A673 (cell line): ENCODE measurements at regions not wholly inside any gene's neighbourhood (a gene's known extent, or its start where the extent isn't known, plus 50 kb on each side); places are given as distances from the start of the nearest gene placed in this dataset.

Experiments used
- BruUV-seq: library from RNA; stranded (reverse); fragments of 400-500 nt; replicated peaks from 2 replicates; lab custom pipeline; 2021; lab: Mats Ljungman, UMichigan
- CTCF ChIA-PET: fragments of 300-600 bp; sonication (Branson Sonifier 250); formaldehyde crosslinking; loops from one replicate; lab custom pipeline; 2022; ENCODE audit warnings: antibody characterized with exemption; lab: Charles Lee
- POLR2A ChIA-PET: fragments of 300-600 bp; sonication (Branson Sonifier 250); formaldehyde crosslinking; loops from one replicate; lab custom pipeline; 2022; ENCODE audit warnings: antibody characterized with exemption; ENCODE audit not compliant: low non-redundant PET; lab: Charles Lee
- DNase-seq: peaks from one replicate; pipeline ENCODE4 v3.0.0-alpha.2; 2015; ENCODE audit warnings: low spot score
- H3K27ac ChIP-seq: fragments of 200-600 bp; sonication (generic); 2 replicates; pipeline ENCODE4 v1.5.1; 2016; ENCODE audit warnings: mixed run types, low read depth, mild to moderate bottlenecking, mixed read lengths, antibody characterized with exemption, low read length; ENCODE audit not compliant: poor library complexity, severe bottlenecking
- H3K27me3 ChIP-seq: fragments of 200-600 bp; sonication (generic); replicated peaks from 2 replicates; pipeline ENCODE4 v1.6.1; 2017; ENCODE audit warnings: mixed run types, low read depth, mild to moderate bottlenecking, mixed read lengths, antibody characterized with exemption, low read length; ENCODE audit not compliant: insufficient read depth, poor library complexity
- H3K36me3 ChIP-seq: fragments of 200-600 bp; sonication (generic); 2 replicates; pipeline ENCODE4 v1.6.1; 2016; ENCODE audit warnings: mixed run types, mild to moderate bottlenecking, mixed read lengths, antibody characterized with exemption, low read length; ENCODE audit not compliant: insufficient read depth, poor library complexity, severe bottlenecking
- H3K4me1 ChIP-seq: fragments of 200-600 bp; sonication (generic); 2 replicates; pipeline ENCODE4 v1.6.1; 2017; ENCODE audit warnings: mixed run types, mild to moderate bottlenecking, mixed read lengths, antibody characterized with exemption, low read length; ENCODE audit not compliant: insufficient read depth, poor library complexity, severe bottlenecking
- H3K4me3 ChIP-seq: fragments of 200-600 bp; sonication (generic); 2 replicates; pipeline ENCODE4 v1.5.1; 2016; ENCODE audit warnings: low read depth, mixed run types, mild to moderate bottlenecking, mixed read lengths, low read length; ENCODE audit not compliant: poor library complexity, severe bottlenecking
- H3K9me3 ChIP-seq: fragments of 200-600 bp; sonication (generic); 2 replicates; pipeline ENCODE4 v1.6.1; 2016; ENCODE audit warnings: mixed run types, low read depth, mild to moderate bottlenecking, mixed read lengths, antibody characterized with exemption, low read length; ENCODE audit not compliant: poor library complexity, severe bottlenecking
- EZH2 ChIP-seq: fragments of 200-600 bp; sonication (generic); IDR thresholded peaks from 2 replicates; pipeline ENCODE4 v1.6.1; 2017; ENCODE audit warnings: borderline replicate concordance, low read depth, mild to moderate bottlenecking, mixed read lengths, antibody characterized with exemption, low read length; ENCODE audit not compliant: poor library complexity, severe bottlenecking
- intact Hi-C: fragments of 100-400 bp; cut with micrococcal nuclease; formaldehyde crosslinking; loops from one replicate; pipeline ENCODE4 v1.10.0; 2022; ENCODE audit not compliant: unreplicated experiment
- TF ChIP-seq, protein P1 (sequence below): fragments of 300-800, 200-600 bp; sonication (generic); conservative IDR thresholded peaks from 2 replicates; pipeline ENCODE4 v1.5.1; 2017; ENCODE audit warnings: low read depth, mild to moderate bottlenecking, antibody characterized with exemption, low read length, moderate library complexity, mixed read lengths

DNA sequence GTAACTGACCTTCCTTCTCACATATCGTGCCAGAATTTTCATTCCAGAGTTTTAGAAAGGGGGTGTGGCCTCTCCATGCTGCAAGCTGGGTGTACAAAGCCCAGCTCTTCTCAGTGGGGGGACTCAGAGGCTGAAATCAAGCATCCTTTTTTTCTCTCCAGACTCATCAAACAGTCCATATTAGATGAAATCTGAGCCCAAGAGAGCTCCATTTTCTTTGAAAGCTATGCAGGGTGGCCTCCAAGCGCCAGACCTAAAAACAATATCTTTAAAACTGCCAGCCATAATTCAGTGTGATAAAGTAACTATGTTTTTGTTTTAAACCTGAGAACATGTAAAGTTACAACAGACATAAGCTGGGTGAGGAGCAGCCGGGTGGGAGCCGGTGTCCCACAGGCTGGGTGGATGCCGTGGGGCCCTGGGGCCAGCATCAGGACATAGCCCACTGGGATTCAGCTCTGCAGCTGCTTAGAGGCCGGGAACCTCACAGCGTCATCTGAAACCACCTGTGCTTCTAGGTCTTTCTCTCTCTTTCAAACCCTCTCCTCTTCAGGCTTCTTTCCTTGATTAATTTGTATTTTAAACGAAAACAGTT is 249.2 kb downstream of the ZNF536 start:
- Histone ChIP-seq H3K9me3 (peaks cover 3% of the 10 kb centered on the region), H3K36me3 (no peaks in the 10 kb centered on the region), H3K27me3 (no peaks in the 10 kb centered on the region), H3K4me3 (no peak overlapping the region), H3K27ac (no peak overlapping the region), H3K4me1 (no peaks in the 10 kb centered on the region)
- TF ChIP-seq EZH2 = no peak
- TF ChIP-seq, protein P1, sequence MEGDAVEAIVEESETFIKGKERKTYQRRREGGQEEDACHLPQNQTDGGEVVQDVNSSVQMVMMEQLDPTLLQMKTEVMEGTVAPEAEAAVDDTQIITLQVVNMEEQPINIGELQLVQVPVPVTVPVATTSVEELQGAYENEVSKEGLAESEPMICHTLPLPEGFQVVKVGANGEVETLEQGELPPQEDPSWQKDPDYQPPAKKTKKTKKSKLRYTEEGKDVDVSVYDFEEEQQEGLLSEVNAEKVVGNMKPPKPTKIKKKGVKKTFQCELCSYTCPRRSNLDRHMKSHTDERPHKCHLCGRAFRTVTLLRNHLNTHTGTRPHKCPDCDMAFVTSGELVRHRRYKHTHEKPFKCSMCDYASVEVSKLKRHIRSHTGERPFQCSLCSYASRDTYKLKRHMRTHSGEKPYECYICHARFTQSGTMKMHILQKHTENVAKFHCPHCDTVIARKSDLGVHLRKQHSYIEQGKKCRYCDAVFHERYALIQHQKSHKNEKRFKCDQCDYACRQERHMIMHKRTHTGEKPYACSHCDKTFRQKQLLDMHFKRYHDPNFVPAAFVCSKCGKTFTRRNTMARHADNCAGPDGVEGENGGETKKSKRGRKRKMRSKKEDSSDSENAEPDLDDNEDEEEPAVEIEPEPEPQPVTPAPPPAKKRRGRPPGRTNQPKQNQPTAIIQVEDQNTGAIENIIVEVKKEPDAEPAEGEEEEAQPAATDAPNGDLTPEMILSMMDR = no peak
- no peak for DNase-seq
- intact Hi-C loops = no loop called here
- POLR2A ChIA-PET = no interaction called here
- BruUV-seq = no TSS peak
- CTCF ChIA-PET = no interaction called here

- no peak for TF ChIP-seq EZH2
- TF ChIP-seq, protein P1 = no peak
- BruUV-seq = no TSS peak
- Histone ChIP-seq H3K9me3 (peaks cover 3% of the 10 kb centered on the region), H3K4me3 (no peak overlapping the region), H3K36me3 (no peaks in the 10 kb centered on the region), H3K27me3 (no peaks in the 10 kb centered on the region), H3K27ac (no peak overlapping the region), H3K4me1 (no peaks in the 10 kb centered on the region)
- POLR2A ChIA-PET = no interaction called here
- no peak for DNase-seq
- intact Hi-C loops = no loop called here
- CTCF ChIA-PET = no interaction called here
Measured at GRCh38 chr19:30620354-30620753, 248.2 kb downstream of the ZNF536 start.

- ChIA-PET POLR2A (no interaction called here), CTCF (no interaction called here)
- Histone ChIP-seq H3K9me3 (no peaks in the 10 kb centered on the region), H3K4me1 (no peaks in the 10 kb centered on the region), H3K27me3 (peaks cover 6% of the 10 kb centered on the region), H3K27ac (no peak overlapping the region), H3K36me3 (no peaks in the 10 kb centered on the region), H3K4me3 (no peak overlapping the region)
- no peak for DNase-seq
- no TSS peak for BruUV-seq
- intact Hi-C loops = no loop called here
- TF ChIP-seq, protein P1 = no peak
- TF ChIP-seq EZH2 = no peak
Measured at GRCh38 chr19:30609656-30610270, 237.6 kb downstream of the ZNF536 start.
